ENCODE measurements at regions not wholly inside any gene's neighbourhood (a gene's known extent, or its start where the extent isn't known, plus 50 kb on each side); places are given as distances from the start of the nearest gene placed in this dataset.

GRCh38 chr14:84129941-84130340 is 1400.0 kb upstream of the FLRT2 start:
- no peak overlapping the region for H3K4me2 ChIP-seq (ENCODE audit: low read length)
- no peak overlapping the region for H3K9ac ChIP-seq
- no peaks in the 10 kb centered on the region for H3K36me3 ChIP-seq (ENCODE audit: control insufficient read depth, insufficient read depth, low read length)
- H2AFZ ChIP-seq, result no peak overlapping the region
- H3K27me3 ChIP-seq (ENCODE audit: control insufficient read depth, insufficient read depth, low read length), result no peaks in the 10 kb centered on the region
- H3K4me3 ChIP-seq (ENCODE audit: low read depth, low read length), result no peak overlapping the region
- H3K4me1 ChIP-seq, result no peaks in the 10 kb centered on the region
- no peak for TF ChIP-seq CTCF (IDR thresholded peaks at IDR 0.05)
- no peaks in the 10 kb centered on the region for H3K79me2 ChIP-seq
- H3K9me3 ChIP-seq (ENCODE audit: control insufficient read depth, low read length), result no peaks in the 10 kb centered on the region
- no peak overlapping the region for H3K27ac ChIP-seq

GRCh38 chr14:84131924-84132323 is 1398.0 kb upstream of the FLRT2 start:
- Histone ChIP-seq H3K9me3 (ENCODE audit: control insufficient read depth, low read length) (no peaks in the 10 kb centered on the region), H3K79me2 (no peaks in the 10 kb centered on the region), H3K27me3 (ENCODE audit: control insufficient read depth, insufficient read depth, low read length) (no peaks in the 10 kb centered on the region), H3K9ac (no peak overlapping the region), H3K4me2 (ENCODE audit: low read length) (no peak overlapping the region), H3K36me3 (ENCODE audit: control insufficient read depth, insufficient read depth, low read length) (no peaks in the 10 kb centered on the region), H3K27ac (no peak overlapping the region), H3K4me1 (no peaks in the 10 kb centered on the region), H2AFZ (no peak overlapping the region), H3K4me3 (ENCODE audit: low read depth, low read length) (no peak overlapping the region)
- no peak for TF ChIP-seq CTCF (IDR thresholded peaks at IDR 0.05)

DNA sequence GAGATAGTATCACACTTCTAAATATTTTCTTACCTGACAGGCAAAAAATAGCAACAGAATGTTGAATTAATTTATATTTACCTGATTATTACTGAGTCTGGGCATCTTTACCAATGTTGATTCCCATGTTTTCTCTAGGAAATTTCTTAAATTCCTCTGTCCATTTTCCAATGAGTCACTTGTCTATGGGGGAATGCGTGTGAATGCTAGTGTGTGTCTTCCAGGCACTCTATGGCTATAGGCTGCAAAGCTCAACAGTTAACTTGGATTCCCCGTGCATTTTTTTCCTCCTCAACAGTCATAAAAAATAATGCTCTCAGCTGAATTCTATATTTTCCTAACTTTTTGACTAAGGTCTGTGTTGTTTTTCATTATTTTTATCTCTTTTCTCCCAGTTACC is 1385.8 kb upstream of the FLRT2 start:
- H2AFZ ChIP-seq, result no peak overlapping the region
- no peak overlapping the region for H3K27ac ChIP-seq
- no peaks in the 10 kb centered on the region for H3K27me3 ChIP-seq (ENCODE audit: control insufficient read depth, insufficient read depth, low read length)
- H3K9ac ChIP-seq, result no peak overlapping the region
- H3K4me1 ChIP-seq, result no peaks in the 10 kb centered on the region
- no peaks in the 10 kb centered on the region for H3K36me3 ChIP-seq (ENCODE audit: control insufficient read depth, insufficient read depth, low read length)
- no peaks in the 10 kb centered on the region for H3K79me2 ChIP-seq
- no peak for TF ChIP-seq CTCF (IDR thresholded peaks at IDR 0.05)
- H3K4me3 ChIP-seq (ENCODE audit: low read depth, low read length), result no peak overlapping the region
- no peak overlapping the region for H3K4me2 ChIP-seq (ENCODE audit: low read length)
- H3K9me3 ChIP-seq (ENCODE audit: control insufficient read depth, low read length), result no peaks in the 10 kb centered on the region

DNA sequence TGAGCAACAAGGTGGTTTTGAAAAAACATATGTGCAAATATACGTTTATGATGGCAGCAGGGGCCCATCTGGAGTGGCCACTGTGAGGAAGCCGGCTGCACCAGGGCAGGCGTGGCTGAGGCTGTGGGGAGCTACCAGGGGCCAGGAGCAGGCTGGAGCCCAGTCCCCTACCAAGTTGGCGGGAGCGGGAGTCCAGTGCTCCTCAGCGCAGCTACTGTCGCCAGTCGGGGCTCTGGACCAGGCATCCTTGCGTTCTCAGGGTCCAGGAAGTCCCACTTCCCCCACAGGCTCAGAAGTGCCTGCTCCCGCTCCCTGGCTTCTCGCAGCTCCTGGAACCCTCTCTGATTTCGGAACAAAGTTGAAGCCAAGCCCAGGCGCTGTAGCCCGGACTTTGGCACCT is 1377.5 kb upstream of the FLRT2 start:
- Histone ChIP-seq H3K4me3 (ENCODE audit: low read depth, low read length) (no peak overlapping the region), H3K4me2 (ENCODE audit: low read length) (no peak overlapping the region), H3K36me3 (ENCODE audit: control insufficient read depth, insufficient read depth, low read length) (no peaks in the 10 kb centered on the region), H3K79me2 (no peaks in the 10 kb centered on the region), H3K9me3 (ENCODE audit: control insufficient read depth, low read length) (no peaks in the 10 kb centered on the region), H2AFZ (no peak overlapping the region), H3K9ac (no peak overlapping the region), H3K27me3 (ENCODE audit: control insufficient read depth, insufficient read depth, low read length) (no peaks in the 10 kb centered on the region), H3K27ac (no peak overlapping the region), H3K4me1 (no peaks in the 10 kb centered on the region)
- TF ChIP-seq CTCF (IDR thresholded peaks at IDR 0.05), result no peak

DNA sequence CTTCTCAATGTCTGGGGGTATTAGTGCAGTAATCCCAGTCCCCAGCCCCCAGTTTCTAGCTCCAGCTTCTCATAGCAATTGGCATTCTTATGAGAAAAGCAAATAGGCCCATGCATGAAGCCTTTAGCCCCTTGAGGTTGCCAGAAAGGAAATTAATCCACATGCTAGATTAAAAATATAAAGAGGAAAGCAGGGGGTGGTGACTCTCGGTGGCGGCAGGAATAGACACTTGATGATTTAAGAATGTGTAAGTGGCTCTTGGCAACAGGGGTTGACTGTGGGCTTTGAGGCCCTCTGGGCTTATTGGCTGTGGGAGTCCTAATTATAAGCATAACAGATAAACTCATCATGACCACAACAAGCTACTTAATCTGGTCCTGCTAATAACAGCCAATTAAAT is 1367.3 kb upstream of the FLRT2 start:
- no peak for TF ChIP-seq CTCF (IDR thresholded peaks at IDR 0.05)
- Histone ChIP-seq H3K79me2 (no peaks in the 10 kb centered on the region), H3K4me3 (ENCODE audit: low read depth, low read length) (no peak overlapping the region), H3K27me3 (ENCODE audit: control insufficient read depth, insufficient read depth, low read length) (no peaks in the 10 kb centered on the region), H2AFZ (no peak overlapping the region), H3K9ac (no peak overlapping the region), H3K4me1 (no peaks in the 10 kb centered on the region), H3K27ac (no peak overlapping the region), H3K4me2 (ENCODE audit: low read length) (no peak overlapping the region), H3K36me3 (ENCODE audit: control insufficient read depth, insufficient read depth, low read length) (no peaks in the 10 kb centered on the region), H3K9me3 (ENCODE audit: control insufficient read depth, low read length) (no peaks in the 10 kb centered on the region)
